C4-2B (cell line): ENCODE measurements at regions not wholly inside any gene's neighbourhood (a gene's known extent, or its start where the extent isn't known, plus 50 kb on each side); places are given as distances from the start of the nearest gene placed in this dataset.

ENCODE experiments used
- ZFX ChIP-seq: fragments of 450-650 bp; IDR thresholded peaks from 2 replicates; pipeline ENCODE4 v1.6.1; 2017
- TF ChIP-seq, protein P1 (sequence below): fragments of 450-650 bp; conservative IDR thresholded peaks from 2 replicates; pipeline ENCODE4 v1.5.1; 2017; ENCODE audit warnings: mild to moderate bottlenecking

DNA sequence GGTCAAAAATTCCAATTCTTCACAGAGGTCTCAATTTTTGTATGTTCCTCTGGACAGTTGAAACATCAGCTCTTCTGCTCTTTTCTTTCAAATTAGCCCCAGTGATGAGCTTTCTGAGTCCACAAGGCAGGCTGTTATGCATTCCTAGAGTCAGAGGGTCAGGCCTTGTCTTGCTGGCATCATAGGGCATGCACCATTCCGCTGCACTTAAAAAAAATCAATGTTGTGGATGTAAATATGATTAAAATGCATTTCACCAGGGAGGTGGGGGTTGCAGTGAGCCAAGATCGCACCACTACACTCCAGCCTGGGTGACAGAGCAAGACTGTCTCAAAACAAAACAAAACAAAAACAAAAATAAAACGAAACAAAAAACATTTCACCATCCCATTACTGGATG, 465.3 kb downstream of the EIPR1 start:
- TF ChIP-seq, protein P1, sequence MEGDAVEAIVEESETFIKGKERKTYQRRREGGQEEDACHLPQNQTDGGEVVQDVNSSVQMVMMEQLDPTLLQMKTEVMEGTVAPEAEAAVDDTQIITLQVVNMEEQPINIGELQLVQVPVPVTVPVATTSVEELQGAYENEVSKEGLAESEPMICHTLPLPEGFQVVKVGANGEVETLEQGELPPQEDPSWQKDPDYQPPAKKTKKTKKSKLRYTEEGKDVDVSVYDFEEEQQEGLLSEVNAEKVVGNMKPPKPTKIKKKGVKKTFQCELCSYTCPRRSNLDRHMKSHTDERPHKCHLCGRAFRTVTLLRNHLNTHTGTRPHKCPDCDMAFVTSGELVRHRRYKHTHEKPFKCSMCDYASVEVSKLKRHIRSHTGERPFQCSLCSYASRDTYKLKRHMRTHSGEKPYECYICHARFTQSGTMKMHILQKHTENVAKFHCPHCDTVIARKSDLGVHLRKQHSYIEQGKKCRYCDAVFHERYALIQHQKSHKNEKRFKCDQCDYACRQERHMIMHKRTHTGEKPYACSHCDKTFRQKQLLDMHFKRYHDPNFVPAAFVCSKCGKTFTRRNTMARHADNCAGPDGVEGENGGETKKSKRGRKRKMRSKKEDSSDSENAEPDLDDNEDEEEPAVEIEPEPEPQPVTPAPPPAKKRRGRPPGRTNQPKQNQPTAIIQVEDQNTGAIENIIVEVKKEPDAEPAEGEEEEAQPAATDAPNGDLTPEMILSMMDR = no peak
- no peak for TF ChIP-seq ZFX
